Loucy (cell line): ENCODE measurements at regions not wholly inside any gene's neighbourhood (a gene's known extent, or its start where the extent isn't known, plus 50 kb on each side); places are given as distances from the start of the nearest gene placed in this dataset.

Source experiments
- H2AFZ ChIP-seq: fragments of 200-600 bp; sonication (generic); 2 replicates; pipeline ENCODE4 v1.6.0; 2016; ENCODE audit warnings: antibody characterized with exemption, mild to moderate bottlenecking, low read length, moderate library complexity
- H3F3A ChIP-seq: fragments of 200-600 bp; 2 replicates; pipeline ENCODE4 v1.6.0; 2016; ENCODE audit warnings: antibody characterized with exemption, low read depth, mild to moderate bottlenecking
- H3K27me3 ChIP-seq: fragments of 200-600 bp; sonication (generic); 2 replicates; pipeline ENCODE4 v1.6.1; 2014; ENCODE audit warnings: low read length, mild to moderate bottlenecking; ENCODE audit not compliant: insufficient read depth, poor library complexity, severe bottlenecking
- H3K36me3 ChIP-seq: fragments of 200-600 bp; sonication (generic); 2 replicates; pipeline ENCODE4 v1.6.1; 2016; ENCODE audit warnings: low read length; ENCODE audit not compliant: insufficient read depth
- H3K4me1 ChIP-seq: fragments of 200-600 bp; sonication (generic); 2 replicates; pipeline ENCODE4 v1.5.1; 2014; ENCODE audit warnings: low read length, mild to moderate bottlenecking; ENCODE audit not compliant: insufficient read depth, poor library complexity, severe bottlenecking
- H3K4me2 ChIP-seq: fragments of 200-600 bp; sonication (generic); 2 replicates; pipeline ENCODE4 v1.6.0; 2014; ENCODE audit warnings: antibody characterized with exemption, low read length, low read depth, mild to moderate bottlenecking; ENCODE audit not compliant: poor library complexity, severe bottlenecking
- H3K4me3 ChIP-seq: fragments of 200-600 bp; sonication (generic); 2 replicates; pipeline ENCODE4 v1.5.1; 2014; ENCODE audit warnings: low read length, mild to moderate bottlenecking, mixed read lengths; ENCODE audit not compliant: poor library complexity, severe bottlenecking
- H3K79me2 ChIP-seq: fragments of 200-600 bp; sonication (generic); 2 replicates; pipeline ENCODE4 v1.6.1; 2014; ENCODE audit warnings: low read length; ENCODE audit not compliant: insufficient read depth
- H3K9ac ChIP-seq: fragments of 200-600 bp; sonication (generic); 2 replicates; pipeline ENCODE4 v1.6.0; 2014; ENCODE audit warnings: mild to moderate bottlenecking, low read depth, low read length, moderate library complexity; ENCODE audit not compliant: poor library complexity, severe bottlenecking
- H3K9me2 ChIP-seq: fragments of 200-600 bp; sonication (generic); replicated peaks from 2 replicates; pipeline ENCODE4 v1.6.1; 2016; ENCODE audit warnings: low read depth, low read length, mixed read lengths
- H3K9me3 ChIP-seq: fragments of 200-600 bp; sonication (generic); 2 replicates; pipeline ENCODE4 v1.6.1; 2014; ENCODE audit warnings: mild to moderate bottlenecking, antibody characterized with exemption, low read length, low read depth; ENCODE audit not compliant: insufficient read depth
- H4K20me1 ChIP-seq: fragments of 200-600 bp; sonication (generic); 2 replicates; pipeline ENCODE4 v1.6.0; 2014; ENCODE audit warnings: antibody characterized with exemption, low read length, mild to moderate bottlenecking; ENCODE audit not compliant: insufficient read depth, poor library complexity, severe bottlenecking
- CTCF ChIP-seq: fragments of 200-600 bp; sonication (generic); conservative IDR thresholded peaks from 2 replicates; pipeline ENCODE4 v1.5.1; 2014; ENCODE audit warnings: mild to moderate bottlenecking, antibody characterized with exemption, low read length
- EZH2phosphoT487 ChIP-seq: fragments of 200-600 bp; IDR thresholded peaks from 2 replicates; pipeline ENCODE4 v1.6.1; 2018; ENCODE audit warnings: antibody characterized with exemption, mild to moderate bottlenecking, moderate library complexity, borderline replicate concordance

- peaks cover 4% of the 10 kb centered on the region; the same call in 1 of the 2 replicates for H3K9me3 ChIP-seq
- no peak overlapping the region for H2AFZ ChIP-seq
- H3F3A ChIP-seq, result 0 out of 2 replicates have a peak, but pooled peaks cover 4% of the 10 kb centered on the region
- no peaks in the 10 kb centered on the region for H3K27me3 ChIP-seq
- H3K36me3 ChIP-seq, result no peaks in the 10 kb centered on the region
- no peaks in the 10 kb centered on the region for H4K20me1 ChIP-seq
- no peak overlapping the region for H3K4me2 ChIP-seq
- no peak for TF ChIP-seq EZH2phosphoT487
- no peak for TF ChIP-seq CTCF
- no peaks in the 10 kb centered on the region for H3K9me2 ChIP-seq
- no peak overlapping the region for H3K4me3 ChIP-seq
- no peaks in the 10 kb centered on the region for H3K79me2 ChIP-seq
- no peak overlapping the region for H3K9ac ChIP-seq
- peaks cover 19% of the 10 kb centered on the region for H3K4me1 ChIP-seq
These were observed 68.7 kb upstream of the FOXC1 start for GRCh38 chr6:1540864-1541521.

GRCh38 chr6:1542335-1542734, 67.4 kb upstream of the FOXC1 start:
- Histone ChIP-seq H3K4me2 (no peak overlapping the region), H3K4me3 (no peak overlapping the region), H3K79me2 (no peaks in the 10 kb centered on the region), H3K9ac (no peak overlapping the region), H3F3A (no peaks in the 10 kb centered on the region), H3K36me3 (no peaks in the 10 kb centered on the region), H3K9me2 (no peaks in the 10 kb centered on the region), H4K20me1 (no peaks in the 10 kb centered on the region), H2AFZ (no peak overlapping the region), H3K9me3 (peaks cover 8% of the 10 kb centered on the region; the same call in 1 of the 2 replicates), H3K4me1 (peaks cover 7% of the 10 kb centered on the region), H3K27me3 (no peaks in the 10 kb centered on the region)
- TF ChIP-seq EZH2phosphoT487, result no peak

GRCh38 chr6:1542764-1543163, 67.0 kb upstream of the FOXC1 start:
- H3K4me3 ChIP-seq, result no peak overlapping the region
- TF ChIP-seq CTCF (no peak), EZH2phosphoT487 (no peak)
- H3F3A ChIP-seq, result no peaks in the 10 kb centered on the region
- H3K36me3 ChIP-seq, result no peaks in the 10 kb centered on the region
- no peak overlapping the region for H2AFZ ChIP-seq
- no peak overlapping the region for H3K9ac ChIP-seq
- peaks cover 8% of the 10 kb centered on the region; the same call in 1 of the 2 replicates for H3K9me3 ChIP-seq
- no peaks in the 10 kb centered on the region for H3K27me3 ChIP-seq
- no peaks in the 10 kb centered on the region for H3K79me2 ChIP-seq
- no peaks in the 10 kb centered on the region for H4K20me1 ChIP-seq
- no peak overlapping the region for H3K4me2 ChIP-seq
- peaks cover 3% of the 10 kb centered on the region for H3K4me1 ChIP-seq
- H3K9me2 ChIP-seq, result no peaks in the 10 kb centered on the region

GRCh38 chr6:1544000-1544399, 65.7 kb upstream of the FOXC1 start:
- H3K27me3 ChIP-seq, result no peaks in the 10 kb centered on the region

More at GRCh38 chr6:1544000-1544399, 65.7 kb upstream of the FOXC1 start:
- TF ChIP-seq EZH2phosphoT487 (no peak), CTCF (no peak)
- H3K36me3 ChIP-seq, result no peaks in the 10 kb centered on the region
- no peaks in the 10 kb centered on the region for H3K4me1 ChIP-seq
- no peak overlapping the region for H2AFZ ChIP-seq
- no peak overlapping the region for H3K9ac ChIP-seq
- no peaks in the 10 kb centered on the region for H3K79me2 ChIP-seq
- no peaks in the 10 kb centered on the region for H4K20me1 ChIP-seq
- H3K9me3 ChIP-seq, result peaks cover 8% of the 10 kb centered on the region; the same call in 1 of the 2 replicates
- no peaks in the 10 kb centered on the region for H3K9me2 ChIP-seq
- no peaks in the 10 kb centered on the region for H3F3A ChIP-seq
- H3K4me2 ChIP-seq, result no peak overlapping the region
- no peak overlapping the region for H3K4me3 ChIP-seq
